ENCODE measurements at regions not wholly inside any gene's neighbourhood (a gene's known extent, or its start where the extent isn't known, plus 50 kb on each side); places are given as distances from the start of the nearest gene placed in this dataset.

DNA sequence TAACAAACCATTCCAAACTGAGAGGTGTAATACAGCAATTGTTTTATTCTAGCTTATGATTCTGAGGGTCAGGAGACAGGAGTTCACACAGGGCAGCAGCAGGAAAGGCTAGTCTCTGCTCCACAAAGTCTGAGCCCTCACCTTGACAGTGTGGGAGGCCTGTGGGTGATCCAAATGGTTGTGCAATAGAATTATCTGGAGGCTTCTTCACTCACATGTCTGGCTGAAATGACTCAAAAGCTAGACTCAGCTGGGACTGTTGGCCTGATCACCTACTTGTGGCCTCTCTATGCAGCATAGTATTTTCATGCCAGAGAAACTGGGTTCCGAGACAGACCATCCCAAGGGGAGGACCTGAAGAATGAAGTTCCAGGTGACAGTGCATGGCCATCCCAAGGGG is 233.9 kb upstream of the UBE2E2 start:
- Histone ChIP-seq H3K27me3 (replicated peaks; ENCODE audit: insufficient read depth, low read depth, low read length, poor library complexity) (no peaks in the 10 kb centered on the region), H3K4me1 (ENCODE audit: insufficient read depth, low read length, poor library complexity, severe bottlenecking) (no peaks in the 10 kb centered on the region), H3K27ac (ENCODE audit: low read depth, low read length, poor library complexity, severe bottlenecking) (no peak overlapping the region), H3K36me3 (ENCODE audit: insufficient read depth, low read length, poor library complexity, severe bottlenecking) (no peaks in the 10 kb centered on the region), H3K9me3 (ENCODE audit: low read depth, low read length, poor library complexity, severe bottlenecking) (no peaks in the 10 kb centered on the region), H3K4me3 (ENCODE audit: low read depth, low read length, poor library complexity, severe bottlenecking) (no peak overlapping the region)
- DNase-seq (ENCODE audit: low spot score), result no peak
- POLR2A ChIA-PET (ENCODE audit: low non-redundant PET), result no interaction called here
- BruUV-seq (replicated peaks), result no TSS peak
- CTCF ChIA-PET, result no interaction called here
- intact Hi-C loops (cut with micrococcal nuclease; ENCODE audit: unreplicated experiment), result no loop called here
- TF ChIP-seq, protein P1, sequence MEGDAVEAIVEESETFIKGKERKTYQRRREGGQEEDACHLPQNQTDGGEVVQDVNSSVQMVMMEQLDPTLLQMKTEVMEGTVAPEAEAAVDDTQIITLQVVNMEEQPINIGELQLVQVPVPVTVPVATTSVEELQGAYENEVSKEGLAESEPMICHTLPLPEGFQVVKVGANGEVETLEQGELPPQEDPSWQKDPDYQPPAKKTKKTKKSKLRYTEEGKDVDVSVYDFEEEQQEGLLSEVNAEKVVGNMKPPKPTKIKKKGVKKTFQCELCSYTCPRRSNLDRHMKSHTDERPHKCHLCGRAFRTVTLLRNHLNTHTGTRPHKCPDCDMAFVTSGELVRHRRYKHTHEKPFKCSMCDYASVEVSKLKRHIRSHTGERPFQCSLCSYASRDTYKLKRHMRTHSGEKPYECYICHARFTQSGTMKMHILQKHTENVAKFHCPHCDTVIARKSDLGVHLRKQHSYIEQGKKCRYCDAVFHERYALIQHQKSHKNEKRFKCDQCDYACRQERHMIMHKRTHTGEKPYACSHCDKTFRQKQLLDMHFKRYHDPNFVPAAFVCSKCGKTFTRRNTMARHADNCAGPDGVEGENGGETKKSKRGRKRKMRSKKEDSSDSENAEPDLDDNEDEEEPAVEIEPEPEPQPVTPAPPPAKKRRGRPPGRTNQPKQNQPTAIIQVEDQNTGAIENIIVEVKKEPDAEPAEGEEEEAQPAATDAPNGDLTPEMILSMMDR (conservative IDR thresholded peaks at IDR 0.05; ENCODE audit: low read depth, low read length), result no peak
- no peak for TF ChIP-seq EZH2 (IDR thresholded peaks at IDR 0.05; ENCODE audit: borderline replicate concordance, low read depth, low read length, poor library complexity, severe bottlenecking)

DNA sequence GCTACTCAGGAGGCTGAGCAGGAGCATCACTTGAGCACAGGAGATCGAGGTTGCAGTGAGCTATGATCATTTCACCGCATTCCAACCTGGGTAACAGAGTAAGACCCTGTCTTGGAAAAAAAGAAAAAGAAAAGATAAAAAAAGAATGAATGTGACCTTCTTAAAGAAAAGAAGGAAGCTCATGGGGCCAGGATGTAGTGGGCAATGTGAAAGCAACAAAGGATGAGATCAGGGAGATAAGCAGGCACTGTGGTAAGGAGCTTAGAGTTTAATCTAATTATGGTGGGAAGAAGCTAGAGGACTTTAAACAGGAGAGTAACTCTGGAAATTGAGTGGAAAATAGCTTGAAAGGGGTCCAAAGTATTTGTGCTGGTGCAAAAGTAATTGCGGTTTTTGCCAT is 231.6 kb upstream of the UBE2E2 start:
- intact Hi-C loops (cut with micrococcal nuclease; ENCODE audit: unreplicated experiment), result no loop called here
- no TSS peak for BruUV-seq (replicated peaks)
- CTCF ChIA-PET, result no interaction called here
- no peaks in the 10 kb centered on the region for H3K4me1 ChIP-seq (ENCODE audit: insufficient read depth, low read length, poor library complexity, severe bottlenecking)
- DNase-seq (ENCODE audit: low spot score), result no peak
- POLR2A ChIA-PET (ENCODE audit: low non-redundant PET), result no interaction called here
- no peaks in the 10 kb centered on the region for H3K27me3 ChIP-seq (replicated peaks; ENCODE audit: insufficient read depth, low read depth, low read length, poor library complexity)
- H3K4me3 ChIP-seq (ENCODE audit: low read depth, low read length, poor library complexity, severe bottlenecking), result no peak overlapping the region
- no peaks in the 10 kb centered on the region for H3K9me3 ChIP-seq (ENCODE audit: low read depth, low read length, poor library complexity, severe bottlenecking)
- H3K27ac ChIP-seq (ENCODE audit: low read depth, low read length, poor library complexity, severe bottlenecking), result no peak overlapping the region
- TF ChIP-seq EZH2 (IDR thresholded peaks at IDR 0.05; ENCODE audit: borderline replicate concordance, low read depth, low read length, poor library complexity, severe bottlenecking), result no peak
- TF ChIP-seq, protein P1 (conservative IDR thresholded peaks at IDR 0.05; ENCODE audit: low read depth, low read length), result no peak
- H3K36me3 ChIP-seq (ENCODE audit: insufficient read depth, low read length, poor library complexity, severe bottlenecking), result no peaks in the 10 kb centered on the region

DNA sequence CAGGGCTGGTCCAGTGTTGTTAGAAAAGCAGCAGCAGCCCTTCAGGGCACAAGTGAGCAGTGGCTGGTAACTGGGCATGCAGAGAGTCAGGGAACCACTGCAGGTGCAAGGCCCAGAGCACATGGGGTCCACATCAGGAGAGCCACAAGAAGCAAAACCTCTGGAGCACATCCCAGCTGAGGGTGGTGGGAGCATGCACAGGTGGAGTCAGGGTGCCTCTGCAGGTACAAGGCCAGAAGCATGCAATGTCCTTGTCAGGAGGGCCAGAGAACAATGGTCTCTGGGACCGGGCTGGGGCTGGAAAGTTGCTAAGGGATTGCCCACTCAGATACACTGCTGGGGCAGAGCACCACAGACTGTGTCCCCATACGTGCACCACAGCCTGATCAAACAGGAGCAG is 226.1 kb upstream of the UBE2E2 start:
- ChIA-PET POLR2A (ENCODE audit: low non-redundant PET) (no interaction called here), CTCF (no interaction called here)
- H3K4me1 ChIP-seq (ENCODE audit: insufficient read depth, low read length, poor library complexity, severe bottlenecking), result no peaks in the 10 kb centered on the region
- no peak overlapping the region for H3K27ac ChIP-seq (ENCODE audit: low read depth, low read length, poor library complexity, severe bottlenecking)
- no TSS peak for BruUV-seq (replicated peaks)
- H3K4me3 ChIP-seq (ENCODE audit: low read depth, low read length, poor library complexity, severe bottlenecking), result no peak overlapping the region
- no peaks in the 10 kb centered on the region for H3K36me3 ChIP-seq (ENCODE audit: insufficient read depth, low read length, poor library complexity, severe bottlenecking)
- H3K9me3 ChIP-seq (ENCODE audit: low read depth, low read length, poor library complexity, severe bottlenecking), result no peaks in the 10 kb centered on the region
- no peak for DNase-seq (ENCODE audit: low spot score)
- TF ChIP-seq, protein P1 (conservative IDR thresholded peaks at IDR 0.05; ENCODE audit: low read depth, low read length), result no peak
- no peak for TF ChIP-seq EZH2 (IDR thresholded peaks at IDR 0.05; ENCODE audit: borderline replicate concordance, low read depth, low read length, poor library complexity, severe bottlenecking)
- intact Hi-C loops (cut with micrococcal nuclease; ENCODE audit: unreplicated experiment), result no loop called here
- H3K27me3 ChIP-seq (replicated peaks; ENCODE audit: insufficient read depth, low read depth, low read length, poor library complexity), result no peaks in the 10 kb centered on the region
